Right lobe of liver (tissue), 4 donors: ENCODE measurements at regions not wholly inside any gene's neighbourhood (a gene's known extent, or its start where the extent isn't known, plus 50 kb on each side); places are given as distances from the start of the nearest gene placed in this dataset.

Experiments used
- POLR2A ChIP-seq: fragments of 450-650 bp; IDR thresholded peaks from one replicate; pipeline ENCODE4 v1.6.1; 2017; ENCODE audit warnings: antibody characterized with exemption, mild to moderate bottlenecking
- TF ChIP-seq, protein P1 (sequence below), 4 donors: fragments of 200-600 bp in 3 of 4; fragments of 450-650 bp in 1 of 4; IDR thresholded peaks; one replicate each; pipeline versions ENCODE4 v1.5.1 to v1.8.0; 2016 to 2022; ENCODE audit warnings: antibody characterized with exemption in 4 of 4, mild to moderate bottlenecking in 2 of 4
- donor health status: DM: no; HTN: no; CAD: no.
- donor health status: DM: no; HTN: no; CAD: no.
- donor health status: DM: no; HTN: yes; CAD: no.

DNA sequence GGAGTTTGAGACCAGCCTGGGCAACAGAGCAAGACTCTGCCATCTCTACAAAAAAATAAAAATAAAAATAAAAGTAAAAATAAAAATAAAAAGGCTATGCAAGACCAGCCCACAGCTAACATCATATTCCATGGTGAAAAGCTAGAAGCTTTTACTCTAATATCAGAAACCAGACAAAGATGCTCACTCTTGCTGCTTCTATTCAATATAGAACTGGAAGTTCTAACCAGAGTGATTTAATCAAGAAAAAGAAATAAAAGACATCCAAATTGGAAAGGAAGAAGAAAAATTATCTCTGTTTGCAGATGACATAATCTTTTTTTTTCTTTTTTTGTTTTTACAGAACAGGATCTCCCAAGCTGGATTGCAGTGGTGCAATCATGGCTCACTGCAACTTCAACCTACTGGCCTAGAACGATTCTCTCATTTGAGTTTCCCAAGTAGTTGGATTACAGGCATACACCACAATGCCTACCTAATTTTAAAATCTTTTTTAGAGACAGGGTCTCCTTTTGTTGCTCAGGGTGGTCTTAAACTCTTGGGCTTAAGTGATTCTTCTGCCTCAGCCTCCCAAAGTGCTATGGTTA lies 100.7 kb upstream of the JAG1 start:
- TF ChIP-seq, protein P1, sequence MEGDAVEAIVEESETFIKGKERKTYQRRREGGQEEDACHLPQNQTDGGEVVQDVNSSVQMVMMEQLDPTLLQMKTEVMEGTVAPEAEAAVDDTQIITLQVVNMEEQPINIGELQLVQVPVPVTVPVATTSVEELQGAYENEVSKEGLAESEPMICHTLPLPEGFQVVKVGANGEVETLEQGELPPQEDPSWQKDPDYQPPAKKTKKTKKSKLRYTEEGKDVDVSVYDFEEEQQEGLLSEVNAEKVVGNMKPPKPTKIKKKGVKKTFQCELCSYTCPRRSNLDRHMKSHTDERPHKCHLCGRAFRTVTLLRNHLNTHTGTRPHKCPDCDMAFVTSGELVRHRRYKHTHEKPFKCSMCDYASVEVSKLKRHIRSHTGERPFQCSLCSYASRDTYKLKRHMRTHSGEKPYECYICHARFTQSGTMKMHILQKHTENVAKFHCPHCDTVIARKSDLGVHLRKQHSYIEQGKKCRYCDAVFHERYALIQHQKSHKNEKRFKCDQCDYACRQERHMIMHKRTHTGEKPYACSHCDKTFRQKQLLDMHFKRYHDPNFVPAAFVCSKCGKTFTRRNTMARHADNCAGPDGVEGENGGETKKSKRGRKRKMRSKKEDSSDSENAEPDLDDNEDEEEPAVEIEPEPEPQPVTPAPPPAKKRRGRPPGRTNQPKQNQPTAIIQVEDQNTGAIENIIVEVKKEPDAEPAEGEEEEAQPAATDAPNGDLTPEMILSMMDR (IDR thresholded peaks at IDR 0.05) = no peak
- TF ChIP-seq POLR2A = no peak
